Stomach (tissue), 8 donors: ENCODE measurements at regions not wholly inside any gene's neighbourhood (a gene's known extent, or its start where the extent isn't known, plus 50 kb on each side); places are given as distances from the start of the nearest gene placed in this dataset.
A peak's percentile ranks its signal among the peaks of the same experiment; 100 is the strongest.

Experiments used
- DNase-seq, 2 donors: peaks; one replicate each; pipeline versions ENCODE4 v3.0.0 to v3.0.0-alpha.2; 2013 to 2019
- H3K27ac ChIP-seq, 5 donors: fragments of 200-600 bp in 4 of 5; sonication (generic) in 4 of 5; one replicate each; pipeline ENCODE4 v1.5.1; 2013 to 2019; ENCODE audit warnings: mild to moderate bottlenecking in 1 of 5, moderate library complexity in 1 of 5
- H3K27me3 ChIP-seq, 3 donors: fragments of 200-600 bp; sonication (generic); one replicate each; pipeline ENCODE4 v1.5.1; 2017 to 2019; ENCODE audit warnings: mixed run types in 1 of 3
- H3K36me3 ChIP-seq, 4 donors: fragments of 200-600 bp; sonication (generic); 1 replicate in 3 of 4; 2 replicates in 1 of 4; pipeline ENCODE4 v1.5.1; 2016 to 2019
- H3K4me1 ChIP-seq, 4 donors: fragments of 200-600 bp; sonication (generic); one replicate each; pipeline ENCODE4 v1.5.1; 2016 to 2019
- H3K4me3 ChIP-seq, 4 donors: fragments of 200-600 bp; sonication (generic) in 3 of 4; one replicate each; pipeline ENCODE4 v1.5.1; 2016 to 2019; ENCODE audit warnings: mild to moderate bottlenecking in 1 of 4
- H3K9me3 ChIP-seq, 4 donors: fragments of 200-600 bp; sonication (generic); one replicate each; pipeline ENCODE4 v1.5.1; 2016 to 2019
- CTCF ChIP-seq, 7 experiments: fragments of 450-650 bp in 4 of 7; fragments of 200-600 bp in 3 of 7; sonication (generic) in 3 of 7; IDR thresholded peaks; one replicate each; pipeline ENCODE4 v1.5.1; 2016 to 2019; ENCODE audit warnings: antibody characterized with exemption in 7 of 7, control low read depth in 2 of 7, mild to moderate bottlenecking in 1 of 7
- EP300 ChIP-seq: sonication (generic); formaldehyde crosslinking; IDR thresholded peaks from one replicate; pipeline ENCODE4 v1.6.1; 2017; ENCODE audit warnings: antibody characterized with exemption
- POLR2A ChIP-seq, 4 donors: fragments of 450-650 bp; IDR thresholded peaks; one replicate each; pipeline ENCODE4 v1.6.1; 2016; ENCODE audit warnings: antibody characterized with exemption in 4 of 4, control low read depth in 2 of 4, mild to moderate bottlenecking in 1 of 4, moderate library complexity in 1 of 4
- POLR2AphosphoS5 ChIP-seq, 3 donors: sonication (generic); formaldehyde crosslinking; IDR thresholded peaks; one replicate each; pipeline ENCODE4 v1.6.1; 2016; ENCODE audit warnings: antibody characterized with exemption in 3 of 3
- WGBS, 5 donors: extraction: QIAGEN DNeasy Blood & Tissue Kit in 3 of 5; methylation state at CpG; one replicate each; pipeline versions ENCODE4 v1.1.5 to v1.1.7; 2013 to 2018; 5-methylcytosine and 5-hydroxymethylcytosine counted together
- intact Hi-C: fragments of 100-400 bp; cut with DNase I; formaldehyde crosslinking; loops from one replicate; pipeline ENCODE4 v1.15.1; 2023; ENCODE audit warnings: low total_unique reads
- donor health status: healthy with polysubstance abuse.
- donor health status: Bipolar disorder and iron deficiency.
- donor health status: healthy.

DNA sequence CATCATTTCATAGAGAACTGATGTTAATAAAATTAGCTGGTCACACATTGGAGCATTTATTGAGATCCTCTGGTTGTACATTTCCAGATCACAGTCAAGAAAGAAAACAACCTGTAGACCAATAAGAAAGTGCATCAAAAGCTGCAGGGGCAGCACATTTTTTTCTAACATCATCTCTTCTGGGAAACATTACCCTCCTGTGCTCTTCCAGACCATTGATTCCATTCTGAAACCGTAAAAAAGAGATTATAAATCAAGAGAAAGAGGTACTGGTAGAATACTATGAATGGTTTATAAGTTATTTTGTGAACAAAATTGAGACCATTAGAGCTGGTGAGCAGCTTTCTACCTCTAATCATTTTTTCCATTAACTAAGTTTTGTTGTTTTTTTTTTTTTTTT is 1548.2 kb upstream of the CELF4 start:
- no peaks in the 10 kb centered on the region for H3K9me3 ChIP-seq

DNA sequence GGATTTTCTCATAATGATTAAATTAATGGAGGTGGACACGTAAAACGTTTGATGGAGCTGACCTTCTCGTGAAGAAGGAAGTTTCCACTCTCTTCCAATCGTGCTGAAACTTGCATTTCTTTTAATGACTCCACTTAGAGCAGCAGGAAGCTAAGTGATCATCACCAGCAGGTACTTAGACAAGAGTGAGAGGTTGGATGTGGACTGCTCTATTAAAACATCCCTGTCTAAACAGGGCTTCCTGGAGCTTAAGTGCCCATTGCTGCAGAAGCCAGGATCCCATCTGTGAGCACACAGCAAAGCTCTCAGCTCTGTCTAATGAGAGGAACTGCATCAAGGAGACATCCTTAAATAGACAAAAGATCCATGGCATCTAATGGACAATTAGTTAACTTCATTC is 1539.5 kb upstream of the CELF4 start:
- no peak overlapping the region for H3K4me3 ChIP-seq
- no peaks in the 10 kb centered on the region for H3K27me3 ChIP-seq
- no peaks in the 10 kb centered on the region for H3K4me1 ChIP-seq
- TF ChIP-seq CTCF (IDR thresholded peaks at IDR 0.05) = no peak
- H3K9me3 ChIP-seq = no peaks in the 10 kb centered on the region
- intact Hi-C loops = no loop called here
- H3K36me3 ChIP-seq = no peaks in the 10 kb centered on the region
- peak in 1 of 2 donors; percentile 5 for DNase-seq
- WGBS, 5 donors = 62 to 76% (median 64%) methylated on average over 4 of the region's 4 CpGs
- H3K27ac ChIP-seq = no peak overlapping the region

More for the DNA sequence above, 1548.2 kb upstream of the CELF4 start:
- 68 to 89% (median 76%) methylated on average over 1 of the region's 1 CpG for WGBS, 5 donors
- no peak overlapping the region for H3K27ac ChIP-seq
- DNase-seq = no peak
- H3K4me3 ChIP-seq = no peak overlapping the region
- no peaks in the 10 kb centered on the region for H3K36me3 ChIP-seq
- intact Hi-C loops = no loop called here
- H3K27me3 ChIP-seq = no peaks in the 10 kb centered on the region
- TF ChIP-seq POLR2AphosphoS5 (IDR thresholded peaks at IDR 0.05) (no peak), CTCF (IDR thresholded peaks at IDR 0.05) (peak in 1 of 7 experiments; percentile 0), EP300 (no peak)
- no peaks in the 10 kb centered on the region for H3K4me1 ChIP-seq

DNA sequence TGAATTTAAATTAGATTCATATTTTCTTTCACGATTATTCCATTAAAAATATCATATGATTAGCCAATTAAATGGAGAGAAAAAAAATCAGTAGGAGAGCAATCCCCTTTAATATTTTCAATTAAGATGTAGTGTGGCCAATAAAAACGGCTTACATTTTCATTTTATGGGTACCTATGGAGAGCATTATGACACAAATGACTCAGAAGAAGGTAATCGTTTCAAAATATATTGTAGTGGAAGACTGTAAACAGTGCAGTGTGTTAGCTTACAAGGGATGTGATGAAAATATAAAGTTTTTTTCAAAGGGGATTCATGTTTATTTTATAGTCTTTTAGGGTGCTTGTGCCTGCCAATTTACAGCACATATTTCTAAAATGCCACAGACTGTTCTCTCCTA is 1507.4 kb upstream of the CELF4 start:
- intact Hi-C loops = no loop called here
- peaks cover 0 to 5% (median 0%) of the 10 kb centered on the region in 4 donors for H3K9me3 ChIP-seq
- 66 to 78% (median 69%) methylated on average over 3 of the region's 3 CpGs for WGBS, 5 donors
- H3K36me3 ChIP-seq = no peaks in the 10 kb centered on the region
- H3K27ac ChIP-seq = no peak overlapping the region
- H3K27me3 ChIP-seq = no peaks in the 10 kb centered on the region
- no peak overlapping the region for H3K4me3 ChIP-seq
- no peak for TF ChIP-seq POLR2AphosphoS5 (IDR thresholded peaks at IDR 0.05)
- TF ChIP-seq POLR2A (IDR thresholded peaks at IDR 0.05) = no peak
- TF ChIP-seq EP300 = no peak
- TF ChIP-seq CTCF (IDR thresholded peaks at IDR 0.05) = no peak
- H3K4me1 ChIP-seq = no peaks in the 10 kb centered on the region
- DNase-seq = no peak

GRCh38 chr18:39062426-39062825 is 1496.8 kb upstream of the CELF4 start:
- DNase-seq = no peak
- 45 to 73% (median 59%) methylated on average over 1 of the region's 1 CpG for WGBS, 5 donors
- Histone ChIP-seq H3K9me3 (no peaks in the 10 kb centered on the region), H3K4me3 (no peak overlapping the region), H3K36me3 (no peaks in the 10 kb centered on the region), H3K4me1 (no peaks in the 10 kb centered on the region), H3K27me3 (no peaks in the 10 kb centered on the region), H3K27ac (no peak overlapping the region)
- TF ChIP-seq EP300 (no peak), POLR2AphosphoS5 (IDR thresholded peaks at IDR 0.05) (no peak), CTCF (IDR thresholded peaks at IDR 0.05) (no peak), POLR2A (IDR thresholded peaks at IDR 0.05) (no peak)
- intact Hi-C loops = no loop called here
